ENCODE measurements at regions not wholly inside any gene's neighbourhood (a gene's known extent, or its start where the extent isn't known, plus 50 kb on each side); places are given as distances from the start of the nearest gene placed in this dataset.
"Not testable (repeated sequence)": the region's sequence is repeated elsewhere in the genome, so short reads cannot be mapped to it uniquely, and the experiment has no call there.

DNA sequence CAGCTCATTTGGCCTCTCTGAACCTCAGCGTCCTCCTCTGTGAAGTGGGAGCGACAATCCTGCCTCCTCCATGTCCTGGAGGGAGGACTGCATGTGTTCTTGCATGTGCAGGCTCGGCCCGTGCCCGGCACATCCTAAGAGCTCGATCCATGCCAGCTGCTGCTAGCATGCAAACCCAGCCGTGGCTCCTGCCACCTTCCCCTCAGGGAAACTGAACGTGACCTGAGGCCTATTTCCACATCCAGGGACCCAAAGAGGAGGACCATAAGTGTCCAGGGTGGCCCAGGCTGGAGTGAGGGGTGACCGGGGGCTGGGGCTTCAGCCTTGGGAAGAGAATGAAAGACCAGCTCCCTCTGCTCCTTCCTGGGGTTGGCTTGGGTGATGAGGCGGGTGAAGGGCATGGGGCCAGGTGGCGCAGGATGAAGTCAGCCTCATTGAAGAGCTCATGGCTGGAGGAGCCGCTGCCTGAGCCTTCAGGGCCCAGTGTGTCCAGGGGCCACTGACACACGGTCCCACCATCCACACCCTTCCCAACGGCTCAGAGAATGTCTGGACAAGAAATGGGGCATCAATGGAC lies 115.7 kb upstream of the AKAP13 start:
- not testable (repeated sequence) for H3K4me3 ChIP-seq (ENCODE audit: low read depth, low read length)

DNA sequence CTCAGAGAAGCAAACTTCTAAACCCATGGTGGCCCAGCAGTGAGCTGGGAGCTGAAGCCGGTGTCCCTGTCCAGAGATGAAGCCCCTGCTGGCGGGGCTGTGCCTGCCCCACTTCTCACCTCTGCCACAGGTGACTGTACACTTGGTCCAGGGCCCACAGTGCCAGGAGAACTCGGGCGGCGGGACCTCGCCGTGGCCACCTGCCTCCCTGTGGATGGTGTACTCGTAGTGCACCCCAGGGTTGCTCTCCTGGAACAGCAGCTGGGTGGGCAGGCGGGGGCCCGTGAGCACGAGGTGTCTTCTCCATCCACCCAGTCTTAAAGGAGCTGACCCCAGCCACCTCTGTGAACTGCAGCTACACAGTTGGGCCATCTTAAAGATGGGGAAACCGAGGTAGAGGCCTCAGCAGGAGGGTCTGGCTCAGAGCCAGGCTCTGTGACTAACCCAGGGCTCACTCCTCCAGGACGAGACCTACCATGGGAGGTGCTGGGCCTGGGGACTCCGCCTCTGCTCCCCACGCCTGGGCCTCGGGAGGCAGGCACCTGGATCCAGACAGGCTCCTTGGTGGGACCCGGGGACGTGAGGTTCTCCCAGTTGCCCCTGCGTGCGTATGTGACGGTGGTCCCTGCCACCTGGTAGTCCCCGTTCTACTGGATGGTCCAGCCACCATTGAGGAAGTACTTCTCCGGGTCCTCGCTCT lies 113.1 kb upstream of the AKAP13 start:
- H3K4me3 ChIP-seq (ENCODE audit: low read depth, low read length), result not testable (repeated sequence)

DNA sequence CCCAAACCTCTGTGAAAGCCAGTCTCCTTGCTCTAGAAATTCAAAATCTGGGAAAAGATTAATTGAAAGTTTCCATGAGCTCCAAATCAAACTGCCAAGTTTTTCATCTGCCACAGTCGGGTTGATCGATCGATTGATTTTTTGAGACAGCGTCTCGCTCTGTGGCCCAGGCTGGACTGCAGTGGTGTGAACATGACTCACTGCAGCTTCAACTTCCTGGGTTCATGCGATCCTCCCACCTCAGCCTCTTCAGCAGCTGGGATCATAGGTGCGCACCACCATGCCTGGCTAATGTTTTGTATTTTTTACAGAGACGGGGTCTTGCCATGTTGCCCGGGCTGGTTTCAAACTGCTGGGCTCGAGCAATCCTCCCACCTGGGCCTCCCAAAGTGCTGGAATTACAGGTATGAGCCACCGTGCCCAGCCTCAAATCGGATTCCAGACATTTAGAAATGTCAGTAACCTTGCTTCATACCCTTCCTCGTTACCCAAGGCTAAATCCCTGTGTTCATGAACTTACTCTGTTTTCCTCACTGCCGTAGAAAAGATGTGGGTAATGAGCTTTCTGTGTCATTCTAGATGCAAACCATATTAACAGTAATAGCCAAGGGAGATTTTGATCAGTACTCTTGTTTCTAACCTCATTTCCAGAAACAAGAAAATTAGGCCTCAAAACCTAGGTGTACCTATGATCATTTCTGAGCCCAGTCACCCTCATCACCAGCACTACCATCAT lies 105.9 kb upstream of the AKAP13 start:
- TF ChIP-seq CTCF (IDR thresholded peaks at IDR 0.05; ENCODE audit: low read depth, low read length), result no peak
- no peak overlapping the region for H3K4me3 ChIP-seq (ENCODE audit: low read depth, low read length)

DNA sequence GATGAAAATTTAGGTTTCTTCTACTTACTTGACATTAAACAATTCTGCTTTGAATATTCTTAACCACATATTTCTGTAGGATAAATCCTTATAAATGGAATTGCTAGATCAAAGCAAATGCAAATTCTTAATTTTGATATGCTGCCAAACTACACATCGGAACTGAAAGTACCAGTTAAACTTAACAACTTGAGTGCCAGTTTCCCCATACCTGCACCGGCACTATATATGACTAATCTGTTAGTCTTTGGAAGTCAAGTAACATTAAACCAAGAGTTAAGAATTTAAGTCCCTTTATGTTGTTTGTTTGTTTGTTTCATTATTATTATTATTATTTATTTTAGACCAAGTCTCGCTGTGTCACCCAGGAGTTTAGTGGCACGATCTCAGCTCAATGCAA lies 103.9 kb upstream of the AKAP13 start:
- TF ChIP-seq CTCF (IDR thresholded peaks at IDR 0.05; ENCODE audit: low read depth, low read length), result no peak
- H3K4me3 ChIP-seq (ENCODE audit: low read depth, low read length), result no peak overlapping the region

DNA sequence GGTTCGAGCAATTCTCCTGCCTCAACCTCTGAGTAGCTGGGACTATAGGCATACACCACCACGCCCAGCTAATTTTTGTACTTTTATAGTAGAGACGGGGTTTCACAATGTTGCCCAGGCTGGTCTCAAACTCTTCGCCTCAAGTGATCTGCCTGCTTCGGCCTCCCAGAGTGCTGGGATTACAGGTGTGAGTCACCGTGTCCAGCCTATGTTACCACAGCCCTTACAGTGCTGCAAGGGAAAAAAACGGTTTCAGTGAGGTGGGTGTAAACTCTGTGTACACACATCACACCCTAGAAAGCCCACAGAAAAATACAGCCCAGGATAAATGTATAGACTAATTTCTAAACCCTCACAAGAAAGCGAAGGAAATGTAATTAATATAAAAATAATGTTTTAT lies 103.5 kb upstream of the AKAP13 start:
- TF ChIP-seq CTCF (IDR thresholded peaks at IDR 0.05; ENCODE audit: low read depth, low read length), result no peak
- no peak overlapping the region for H3K4me3 ChIP-seq (ENCODE audit: low read depth, low read length)

- no peak overlapping the region for H3K4me3 ChIP-seq (ENCODE audit: low read depth, low read length)
- TF ChIP-seq CTCF (IDR thresholded peaks at IDR 0.05; ENCODE audit: low read depth, low read length), result no peak
Measured at GRCh38 chr15:85277847-85278370, 102.5 kb upstream of the AKAP13 start.

- H3K4me3 ChIP-seq (ENCODE audit: low read depth, low read length), result no peak overlapping the region
- TF ChIP-seq CTCF (IDR thresholded peaks at IDR 0.05; ENCODE audit: low read depth, low read length), result no peak
Measured at GRCh38 chr15:85280203-85280602, 100.2 kb upstream of the AKAP13 start.

- no peak for TF ChIP-seq CTCF (IDR thresholded peaks at IDR 0.05; ENCODE audit: low read depth, low read length)
- no peak overlapping the region for H3K4me3 ChIP-seq (ENCODE audit: low read depth, low read length)
Measured at GRCh38 chr15:85281293-85281882, 99.0 kb upstream of the AKAP13 start.

Measured in WI38 (cell line).